Chondrocyte (in vitro differentiated cells): ENCODE measurements at regions not wholly inside any gene's neighbourhood (a gene's known extent, or its start where the extent isn't known, plus 50 kb on each side); places are given as distances from the start of the nearest gene placed in this dataset.
"Not testable (repeated sequence)": the region's sequence is repeated elsewhere in the genome, so short reads cannot be mapped to it uniquely, and the experiment has no call there.

ENCODE experiments used
- DNase-seq: peaks from one replicate; pipeline ENCODE4 v3.0.0; 2021; ENCODE audit warnings: mixed read lengths, low spot score
- H3K27ac Mint-ChIP-seq: one replicate; pipeline ENCODE4 v1.8.0; 2021; ENCODE audit warnings: mild to moderate bottlenecking, moderate library complexity, mixed read lengths; ENCODE audit not compliant: unreplicated experiment
- H3K27me3 Mint-ChIP-seq: 2 replicates; pipeline ENCODE4 v1.8.0; 2021; ENCODE audit warnings: low read depth, mixed read lengths
- H3K36me3 Mint-ChIP-seq: 2 replicates; pipeline ENCODE4 v1.8.0; 2021; ENCODE audit warnings: low read depth, mixed read lengths
- H3K4me1 Mint-ChIP-seq: 2 replicates; pipeline ENCODE4 v1.8.0; 2021; ENCODE audit warnings: low read depth, mild to moderate bottlenecking, mixed read lengths
- H3K4me3 Mint-ChIP-seq: one replicate; pipeline ENCODE4 v1.8.0; 2021; ENCODE audit warnings: mild to moderate bottlenecking, moderate library complexity, mixed read lengths; ENCODE audit not compliant: unreplicated experiment
- H3K9me3 Mint-ChIP-seq: 2 replicates; pipeline ENCODE4 v1.8.0; 2021; ENCODE audit warnings: low read depth, mixed read lengths
- TF ChIP-seq, protein P1 (sequence below): fragments of 200-600 bp; sonication (generic); IDR thresholded peaks from 2 replicates; pipeline ENCODE4 v1.5.0; 2021; ENCODE audit warnings: antibody characterized with exemption, mild to moderate bottlenecking, moderate library complexity

DNA sequence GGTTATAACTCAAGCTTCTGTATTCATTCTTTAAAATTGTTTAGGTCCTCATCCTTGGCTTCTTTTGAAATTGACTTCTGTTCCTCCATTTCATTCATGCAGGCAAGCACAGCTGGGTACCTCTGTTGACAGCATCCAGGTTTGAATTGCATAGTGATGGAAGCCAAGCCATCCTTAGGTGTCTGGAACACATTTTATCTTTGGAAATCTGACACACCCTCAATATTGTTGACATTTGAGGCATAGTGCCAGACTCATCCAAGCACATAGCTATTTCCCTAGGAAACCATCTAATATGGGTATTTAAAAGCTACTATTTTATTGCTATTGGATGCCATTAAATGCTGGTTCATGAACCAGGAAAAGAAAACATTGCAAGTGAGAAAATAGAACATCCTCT lies 142.1 kb upstream of the PTPRZ1 start:
- Mint-ChIP-seq H3K36me3 (no peaks in the 10 kb centered on the region), H3K27ac (no peak overlapping the region), H3K27me3 (peaks cover 1% of the 10 kb centered on the region), H3K4me1 (no peaks in the 10 kb centered on the region), H3K9me3 (peaks cover 23% of the 10 kb centered on the region), H3K4me3 (no peak overlapping the region)
- no peak for DNase-seq
- TF ChIP-seq, protein P1, sequence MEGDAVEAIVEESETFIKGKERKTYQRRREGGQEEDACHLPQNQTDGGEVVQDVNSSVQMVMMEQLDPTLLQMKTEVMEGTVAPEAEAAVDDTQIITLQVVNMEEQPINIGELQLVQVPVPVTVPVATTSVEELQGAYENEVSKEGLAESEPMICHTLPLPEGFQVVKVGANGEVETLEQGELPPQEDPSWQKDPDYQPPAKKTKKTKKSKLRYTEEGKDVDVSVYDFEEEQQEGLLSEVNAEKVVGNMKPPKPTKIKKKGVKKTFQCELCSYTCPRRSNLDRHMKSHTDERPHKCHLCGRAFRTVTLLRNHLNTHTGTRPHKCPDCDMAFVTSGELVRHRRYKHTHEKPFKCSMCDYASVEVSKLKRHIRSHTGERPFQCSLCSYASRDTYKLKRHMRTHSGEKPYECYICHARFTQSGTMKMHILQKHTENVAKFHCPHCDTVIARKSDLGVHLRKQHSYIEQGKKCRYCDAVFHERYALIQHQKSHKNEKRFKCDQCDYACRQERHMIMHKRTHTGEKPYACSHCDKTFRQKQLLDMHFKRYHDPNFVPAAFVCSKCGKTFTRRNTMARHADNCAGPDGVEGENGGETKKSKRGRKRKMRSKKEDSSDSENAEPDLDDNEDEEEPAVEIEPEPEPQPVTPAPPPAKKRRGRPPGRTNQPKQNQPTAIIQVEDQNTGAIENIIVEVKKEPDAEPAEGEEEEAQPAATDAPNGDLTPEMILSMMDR, result no peak

DNA sequence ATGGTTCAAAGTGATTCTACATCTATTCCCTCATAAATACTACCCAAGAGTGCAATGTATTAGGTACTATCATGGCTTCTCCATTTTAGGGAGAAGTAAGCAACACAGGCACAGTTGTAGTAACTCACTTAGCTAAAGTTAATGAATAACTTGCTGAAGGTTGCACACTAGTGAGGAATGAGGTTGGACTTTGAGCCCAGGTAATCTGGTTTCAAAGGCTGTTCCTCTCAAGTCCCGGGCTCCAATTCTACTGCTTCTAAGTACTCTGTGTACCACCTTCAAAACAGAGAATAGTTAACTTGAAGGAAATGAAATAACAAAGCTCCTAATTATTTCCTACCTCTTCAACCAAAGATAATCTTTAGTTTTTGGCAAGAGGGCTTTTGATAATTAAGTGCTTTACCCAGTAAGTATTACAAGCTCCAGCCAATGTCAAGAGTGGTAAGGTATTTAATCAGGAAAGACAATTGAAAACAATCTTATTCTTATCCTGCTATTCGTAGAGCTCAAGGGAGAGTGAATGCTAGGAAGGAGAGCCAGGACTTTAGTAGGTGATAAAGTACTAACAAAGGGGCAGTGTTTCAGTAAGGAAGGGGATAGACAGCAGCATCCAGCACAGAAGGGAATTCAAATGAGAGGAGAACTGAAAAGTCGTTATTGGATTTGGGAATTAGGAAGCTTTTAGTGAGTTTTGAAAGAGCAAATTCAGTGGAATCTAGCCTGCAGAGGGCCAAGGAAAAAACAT lies 158.2 kb upstream of the PTPRZ1 start:
- TF ChIP-seq, protein P1, result no peak
- DNase-seq, result no peak
- H3K36me3 Mint-ChIP-seq, result no peaks in the 10 kb centered on the region
- H3K27me3 Mint-ChIP-seq, result peaks cover 11% of the 10 kb centered on the region
- no peak overlapping the region for H3K4me3 Mint-ChIP-seq
- H3K27ac Mint-ChIP-seq, result no peak overlapping the region
- no peaks in the 10 kb centered on the region for H3K4me1 Mint-ChIP-seq
- peaks cover 15% of the 10 kb centered on the region for H3K9me3 Mint-ChIP-seq

DNA sequence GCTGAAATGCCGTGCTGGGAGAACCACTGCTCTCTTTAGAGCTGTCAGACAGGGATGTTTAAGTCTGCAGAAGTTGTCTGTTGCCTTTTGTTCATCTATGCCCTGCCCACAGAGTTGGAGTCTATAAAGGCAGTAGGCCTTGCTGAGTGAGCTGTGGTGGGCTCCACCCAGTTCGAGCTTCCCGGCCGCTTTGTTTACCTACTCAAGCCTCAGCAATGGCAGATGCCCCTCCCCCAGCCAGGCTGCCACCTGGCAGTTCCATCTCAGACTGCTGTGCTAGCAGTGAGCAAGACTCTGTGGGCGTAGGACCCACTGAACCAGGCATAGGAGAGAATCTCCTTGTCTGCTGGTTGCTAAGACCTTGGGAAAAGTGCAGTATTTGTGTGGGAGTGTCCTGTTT lies 160.0 kb upstream of the PTPRZ1 start:
- Mint-ChIP-seq H3K27me3 (peaks cover 21% of the 10 kb centered on the region), H3K9me3 (peaks cover 11% of the 10 kb centered on the region)
- H3K36me3 Mint-ChIP-seq, H3K4me1 Mint-ChIP-seq, H3K27ac Mint-ChIP-seq, H3K4me3 Mint-ChIP-seq, DNase-seq: not testable (repeated sequence)

DNA sequence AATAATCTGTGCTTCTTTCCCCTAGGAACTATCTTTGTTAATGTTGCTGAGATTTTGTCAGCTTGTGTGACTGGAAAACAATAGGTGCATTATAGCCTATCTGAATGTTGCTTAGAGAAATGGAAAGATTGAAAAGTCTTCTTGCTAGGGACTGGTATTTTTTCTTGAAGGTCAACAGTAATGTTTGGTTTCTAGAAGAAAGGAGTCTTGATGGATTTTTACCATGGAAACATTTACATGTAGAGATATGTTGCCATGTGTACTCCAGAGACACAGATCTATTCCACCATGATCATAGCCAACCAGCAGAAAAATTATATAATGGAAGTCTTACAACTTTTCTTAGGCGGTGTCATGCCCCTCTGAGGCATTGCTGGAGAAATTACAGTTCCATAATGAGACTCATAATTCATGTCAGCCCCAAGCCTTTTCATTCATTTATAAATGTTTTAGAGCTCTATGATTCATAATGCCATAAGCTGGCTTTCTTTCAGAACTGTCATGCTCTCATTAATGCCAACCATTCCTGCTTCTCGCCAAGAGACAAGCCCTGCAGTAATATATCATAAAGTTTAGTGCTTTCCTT lies 175.1 kb upstream of the PTPRZ1 start:
- Mint-ChIP-seq H3K36me3 (no peaks in the 10 kb centered on the region), H3K27me3 (peaks cover 8% of the 10 kb centered on the region), H3K4me1 (no peaks in the 10 kb centered on the region), H3K27ac (no peak overlapping the region), H3K9me3 (no peaks in the 10 kb centered on the region), H3K4me3 (no peak overlapping the region)
- TF ChIP-seq, protein P1, result no peak
- DNase-seq, result no peak

DNA sequence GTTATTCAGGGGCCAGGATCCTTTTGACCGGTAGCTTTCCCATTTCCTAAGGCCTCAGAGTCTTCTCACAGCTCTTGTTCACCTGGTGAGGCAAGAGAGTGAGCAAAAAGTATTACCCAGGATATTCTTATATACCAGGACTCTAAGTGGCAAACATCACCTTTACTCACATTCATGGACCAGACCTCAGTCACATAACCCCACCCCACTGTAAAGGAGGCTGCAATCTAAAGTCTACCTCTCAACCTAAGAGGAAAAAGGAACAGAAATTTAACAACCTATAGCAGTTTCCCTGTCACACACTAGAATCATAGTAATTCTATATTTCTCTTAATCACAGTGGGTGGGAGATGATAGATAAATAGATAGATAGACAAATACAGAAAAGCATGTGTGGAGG lies 176.0 kb upstream of the PTPRZ1 start:
- DNase-seq, result no peak
- Mint-ChIP-seq H3K27me3 (peaks cover 6% of the 10 kb centered on the region), H3K9me3 (no peaks in the 10 kb centered on the region), H3K4me1 (no peaks in the 10 kb centered on the region), H3K27ac (no peak overlapping the region), H3K36me3 (no peaks in the 10 kb centered on the region), H3K4me3 (no peak overlapping the region)
- TF ChIP-seq, protein P1, result no peak

DNA sequence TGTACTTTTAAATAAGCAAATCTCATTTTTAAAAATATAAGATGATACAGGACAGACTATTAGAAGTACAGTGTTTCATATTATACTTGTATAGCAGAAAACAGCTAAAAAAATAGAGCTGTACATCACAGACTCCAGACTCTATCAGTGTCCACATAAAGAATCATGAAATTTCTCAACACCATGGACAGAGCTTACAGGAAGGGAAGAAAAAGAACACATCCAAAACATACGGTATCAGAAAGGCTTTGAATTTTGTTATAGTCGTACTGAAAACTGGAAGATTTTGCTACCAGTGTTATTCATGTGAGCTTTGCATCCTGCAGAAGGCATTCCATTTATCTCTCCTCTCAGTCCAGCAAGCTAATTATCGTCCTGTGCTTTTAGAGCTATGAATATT lies 183.2 kb upstream of the PTPRZ1 start:
- DNase-seq, result no peak
- no peaks in the 10 kb centered on the region for H3K36me3 Mint-ChIP-seq
- peaks cover 4% of the 10 kb centered on the region for H3K27me3 Mint-ChIP-seq
- no peaks in the 10 kb centered on the region for H3K4me1 Mint-ChIP-seq
- peaks cover 3% of the 10 kb centered on the region for H3K9me3 Mint-ChIP-seq
- H3K4me3 Mint-ChIP-seq, result no peak overlapping the region
- TF ChIP-seq, protein P1, result no peak
- no peak overlapping the region for H3K27ac Mint-ChIP-seq
